PC-9 (cell line): ENCODE measurements at regions not wholly inside any gene's neighbourhood (a gene's known extent, or its start where the extent isn't known, plus 50 kb on each side); places are given as distances from the start of the nearest gene placed in this dataset.

Source experiments
- EZH2 ChIP-seq: fragments of 200-600 bp; sonication (generic); IDR thresholded peaks from 2 replicates; pipeline ENCODE4 v1.8.0; 2017; ENCODE audit warnings: antibody characterized with exemption, low read depth
- TF ChIP-seq, protein P1 (sequence below): fragments of 200-600 bp; sonication (generic); conservative IDR thresholded peaks from 2 replicates; pipeline ENCODE4 v1.6.1; 2017; ENCODE audit warnings: mixed run types, antibody characterized with exemption, mild to moderate bottlenecking, moderate library complexity

DNA sequence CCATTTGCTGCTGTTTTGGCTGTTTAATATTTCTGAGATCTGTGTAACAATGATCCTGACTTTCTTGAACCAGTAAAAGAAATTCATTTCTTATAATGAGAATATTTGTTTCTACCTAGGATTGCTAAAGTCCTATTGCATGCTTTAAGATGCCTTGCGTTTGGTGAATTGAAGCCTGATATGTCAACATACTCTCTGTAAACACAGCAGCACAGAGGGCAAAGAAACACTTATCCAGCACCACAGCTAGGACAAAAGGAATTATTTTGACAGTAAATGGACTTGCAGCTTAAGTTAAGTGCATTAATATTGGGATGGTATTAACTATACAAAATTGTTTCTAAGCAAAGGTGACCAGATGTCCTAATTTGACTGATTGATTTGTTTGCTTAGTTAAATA, 2031.2 kb upstream of the CDH6 start:
- TF ChIP-seq, protein P1, sequence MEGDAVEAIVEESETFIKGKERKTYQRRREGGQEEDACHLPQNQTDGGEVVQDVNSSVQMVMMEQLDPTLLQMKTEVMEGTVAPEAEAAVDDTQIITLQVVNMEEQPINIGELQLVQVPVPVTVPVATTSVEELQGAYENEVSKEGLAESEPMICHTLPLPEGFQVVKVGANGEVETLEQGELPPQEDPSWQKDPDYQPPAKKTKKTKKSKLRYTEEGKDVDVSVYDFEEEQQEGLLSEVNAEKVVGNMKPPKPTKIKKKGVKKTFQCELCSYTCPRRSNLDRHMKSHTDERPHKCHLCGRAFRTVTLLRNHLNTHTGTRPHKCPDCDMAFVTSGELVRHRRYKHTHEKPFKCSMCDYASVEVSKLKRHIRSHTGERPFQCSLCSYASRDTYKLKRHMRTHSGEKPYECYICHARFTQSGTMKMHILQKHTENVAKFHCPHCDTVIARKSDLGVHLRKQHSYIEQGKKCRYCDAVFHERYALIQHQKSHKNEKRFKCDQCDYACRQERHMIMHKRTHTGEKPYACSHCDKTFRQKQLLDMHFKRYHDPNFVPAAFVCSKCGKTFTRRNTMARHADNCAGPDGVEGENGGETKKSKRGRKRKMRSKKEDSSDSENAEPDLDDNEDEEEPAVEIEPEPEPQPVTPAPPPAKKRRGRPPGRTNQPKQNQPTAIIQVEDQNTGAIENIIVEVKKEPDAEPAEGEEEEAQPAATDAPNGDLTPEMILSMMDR = no peak
- TF ChIP-seq EZH2 = no peak
